ENCODE measurements at regions not wholly inside any gene's neighbourhood (a gene's known extent, or its start where the extent isn't known, plus 50 kb on each side); places are given as distances from the start of the nearest gene placed in this dataset.

GRCh38 chr15:29935296-29936004 is 113.2 kb upstream of the TJP1 start:
- ChIA-PET CTCF (no interaction called here), POLR2A (no interaction called here)
- Mint-ChIP-seq H3K4me1 (no peaks in the 10 kb centered on the region), H3K9me3 (no peaks in the 10 kb centered on the region), H3K4me3 (no peak overlapping the region), H3K27ac (no peak overlapping the region), H3K36me3 (ENCODE audit: low read depth) (no peaks in the 10 kb centered on the region), H3K27me3 (peaks cover 3% of the 10 kb centered on the region)
- TF ChIP-seq CTCF (IDR thresholded peaks at IDR 0.05) = no peak
- ATAC-seq (ENCODE audit: low read depth) (no peak), DNase-seq (no peak)
- intact Hi-C loops (cut with micrococcal nuclease) = no loop called here

GRCh38 chr15:29934251-29934650 is 112.0 kb upstream of the TJP1 start:
- CTCF ChIA-PET = no interaction called here
- Mint-ChIP-seq H3K27me3 (peaks cover 3% of the 10 kb centered on the region), H3K4me1 (no peaks in the 10 kb centered on the region), H3K36me3 (ENCODE audit: low read depth) (no peaks in the 10 kb centered on the region), H3K9me3 (no peaks in the 10 kb centered on the region), H3K4me3 (no peak overlapping the region), H3K27ac (no peak overlapping the region)
- DNase-seq = no peak
- TF ChIP-seq CTCF (IDR thresholded peaks at IDR 0.05) = no peak
- POLR2A ChIA-PET = no interaction called here
- intact Hi-C loops (cut with micrococcal nuclease) = no loop called here
- no peak for ATAC-seq (ENCODE audit: low read depth)

- H3K27ac Mint-ChIP-seq = no peak overlapping the region
- ATAC-seq (ENCODE audit: low read depth) (no peak), DNase-seq (no peak)
- ChIA-PET POLR2A (no interaction called here), CTCF (no interaction called here)
- H3K9me3 Mint-ChIP-seq = no peaks in the 10 kb centered on the region
- TF ChIP-seq CTCF (IDR thresholded peaks at IDR 0.05) = no peak
- intact Hi-C loops (cut with micrococcal nuclease) = no loop called here
- H3K36me3 Mint-ChIP-seq (ENCODE audit: low read depth) = no peaks in the 10 kb centered on the region
- H3K4me3 Mint-ChIP-seq = no peak overlapping the region
- no peaks in the 10 kb centered on the region for H3K4me1 Mint-ChIP-seq
- peaks cover 3% of the 10 kb centered on the region for H3K27me3 Mint-ChIP-seq
These were observed 111.0 kb upstream of the TJP1 start for GRCh38 chr15:29933042-29933803.

GRCh38 chr15:29926083-29926388 is 103.8 kb upstream of the TJP1 start:
- Mint-ChIP-seq H3K36me3 (ENCODE audit: low read depth) (no peaks in the 10 kb centered on the region), H3K27ac (no peak overlapping the region), H3K27me3 (peaks cover 6% of the 10 kb centered on the region), H3K9me3 (no peaks in the 10 kb centered on the region), H3K4me1 (no peaks in the 10 kb centered on the region), H3K4me3 (no peak overlapping the region)
- ChIA-PET POLR2A (no interaction called here), CTCF (interaction anchor here (0.9 to 1.0 kb wide), 2 partner anchors 179 to 786 kb away, joined by 3 read pairs; no protein-coding TSS in a partner anchor)
- no peak for TF ChIP-seq CTCF (IDR thresholded peaks at IDR 0.05)
- intact Hi-C loops (cut with micrococcal nuclease) = no loop called here
- DNase-seq = no peak
- no peak for ATAC-seq (ENCODE audit: low read depth)

- Mint-ChIP-seq H3K27me3 (peaks cover 7% of the 10 kb centered on the region), H3K4me3 (no peak overlapping the region), H3K4me1 (no peaks in the 10 kb centered on the region), H3K36me3 (ENCODE audit: low read depth) (no peaks in the 10 kb centered on the region), H3K9me3 (no peaks in the 10 kb centered on the region), H3K27ac (no peak overlapping the region)
- ChIA-PET CTCF (interaction anchor here (0.9 to 1.0 kb wide), 2 partner anchors 178 to 786 kb away, joined by 3 read pairs; no protein-coding TSS in a partner anchor), POLR2A (no interaction called here)
- ATAC-seq (ENCODE audit: low read depth) (no peak), DNase-seq (no peak)
- TF ChIP-seq CTCF (IDR thresholded peaks at IDR 0.05) = no peak
- intact Hi-C loops (cut with micrococcal nuclease) = no loop called here
These were observed 103.2 kb upstream of the TJP1 start for GRCh38 chr15:29925227-29926082.

All from activated B cell treated with CpG ODN at 0.5 μM for 24 hours (primary cell).